CD4-positive, alpha-beta T cell (primary cell): ENCODE measurements at regions not wholly inside any gene's neighbourhood (a gene's known extent, or its start where the extent isn't known, plus 50 kb on each side); places are given as distances from the start of the nearest gene placed in this dataset.

ENCODE experiments used
- ATAC-seq: fragments of 200-7000 bp; cut with Tn5 transposase; one replicate; pipeline ENCODE4 v1.10.0; 2022; ENCODE audit warnings: mild to moderate bottlenecking; ENCODE audit not compliant: poor library complexity
- CTCF ChIA-PET: fragments of 350-600 bp; sonication (Branson Sonifier 250); formaldehyde crosslinking; loops from one replicate; lab custom pipeline; 2021; ENCODE audit warnings: antibody characterized with exemption, inconsistent platforms; lab: Charles Lee
- POLR2A ChIA-PET: fragments of 350-600 bp; sonication (Branson Sonifier 250); formaldehyde crosslinking; loops from one replicate; lab custom pipeline; 2021; ENCODE audit warnings: antibody characterized with exemption, inconsistent platforms; lab: Charles Lee
- DNase-seq, 14 experiments: peaks; one replicate each; pipeline ENCODE4 v3.0.0-alpha.2; 2013 to 2020; ENCODE audit warnings: mixed read lengths in 2 of 14
- H3K27ac ChIP-seq, 2 donors: one replicate each; pipeline versions ENCODE4 v1.5.1 to v1.7.0; 2013; ENCODE audit warnings: low read length in 2 of 2, low read depth in 1 of 2, mild to moderate bottlenecking in 1 of 2
- H3K27me3 ChIP-seq, 2 experiments: 1 replicate in 1 of 2; 2 replicates in 1 of 2; pipeline versions ENCODE4 v1.6.1 to v1.7.0; 2013; ENCODE audit warnings: low read length in 2 of 2, control low read depth in 1 of 2, mild to moderate bottlenecking in 1 of 2, moderate library complexity in 1 of 2; ENCODE audit not compliant: insufficient read depth in 2 of 2, control insufficient read depth in 1 of 2
- H3K36me3 ChIP-seq: one replicate; pipeline ENCODE4 v1.6.1; 2013; ENCODE audit warnings: low read length, control low read depth; ENCODE audit not compliant: insufficient read depth
- H3K4me1 ChIP-seq: one replicate; pipeline ENCODE4 v1.6.1; 2013; ENCODE audit warnings: low read length, control low read depth; ENCODE audit not compliant: insufficient read depth
- H3K4me3 ChIP-seq: one replicate; pipeline ENCODE4 v1.5.1; 2013; ENCODE audit warnings: mild to moderate bottlenecking, low read length, moderate library complexity
- H3K9me3 ChIP-seq, 2 experiments: 1 replicate in 1 of 2; 2 replicates in 1 of 2; pipeline versions ENCODE4 v1.6.1 to v1.7.0; 2013; ENCODE audit warnings: low read length in 2 of 2, mild to moderate bottlenecking in 2 of 2, control low read depth in 1 of 2, moderate library complexity in 1 of 2; ENCODE audit not compliant: control insufficient read depth in 1 of 2, insufficient read depth in 1 of 2
- H3K27ac Mint-ChIP-seq: one replicate; pipeline ENCODE4 v1.8.0; 2020; ENCODE audit warnings: mixed read lengths
- H3K27me3 Mint-ChIP-seq: one replicate; pipeline ENCODE4 v1.8.0; 2021; ENCODE audit warnings: mixed read lengths
- H3K36me3 Mint-ChIP-seq: one replicate; pipeline ENCODE4 v1.8.0; 2021; ENCODE audit warnings: low read depth, mixed read lengths
- H3K4me1 Mint-ChIP-seq: one replicate; pipeline ENCODE4 v1.8.0; 2021; ENCODE audit warnings: low read depth, mixed read lengths
- H3K4me3 Mint-ChIP-seq: one replicate; pipeline ENCODE4 v1.8.0; 2020; ENCODE audit warnings: mild to moderate bottlenecking, mixed read lengths
- H3K9me3 Mint-ChIP-seq: one replicate; pipeline ENCODE4 v1.8.0; 2020; ENCODE audit warnings: mixed read lengths
- CTCF ChIP-seq: fragments of 200-600 bp; IDR thresholded peaks from one replicate; pipeline ENCODE4 v1.8.0; 2022; ENCODE audit warnings: antibody characterized with exemption, mild to moderate bottlenecking
- intact Hi-C, 2 experiments: fragments of 100-400 bp; cut with DNase I in 1 of 2; cut with micrococcal nuclease in 1 of 2; formaldehyde crosslinking; loops; one replicate each; pipeline versions ENCODE4 v1.15.1 to v1.9.0; 2023 to 2025; cut with DNase I, micrococcal nuclease

GRCh38 chr7:152537639-152538038 is 101.8 kb upstream of the KMT2C start:
- Histone ChIP-seq H3K4me3 (no peak overlapping the region), H3K4me1 (no peaks in the 10 kb centered on the region), H3K9me3 (peaks cover 0 to 15% of the 10 kb centered on the region in 2 experiments), H3K27me3 (no peaks in the 10 kb centered on the region), H3K36me3 (no peaks in the 10 kb centered on the region), H3K27ac (no peak overlapping the region)
- POLR2A ChIA-PET: no interaction called here
- Mint-ChIP-seq H3K9me3 (peaks cover 2% of the 10 kb centered on the region), H3K36me3 (no peaks in the 10 kb centered on the region), H3K27me3 (no peaks in the 10 kb centered on the region), H3K4me3 (no peak overlapping the region), H3K4me1 (no peaks in the 10 kb centered on the region), H3K27ac (no peak overlapping the region)
- CTCF ChIA-PET: no interaction called here
- no peak for DNase-seq
- no peak for TF ChIP-seq CTCF
- no peak for ATAC-seq
- intact Hi-C loops: no loop called here

GRCh38 chr7:152528612-152529011 is 92.8 kb upstream of the KMT2C start:
- Histone ChIP-seq H3K27ac (no peak overlapping the region), H3K4me3 (no peak overlapping the region), H3K27me3 (no peaks in the 10 kb centered on the region), H3K36me3 (no peaks in the 10 kb centered on the region), H3K9me3 (peaks cover 0 to 14% of the 10 kb centered on the region in 2 experiments), H3K4me1 (no peaks in the 10 kb centered on the region)
- H3K27me3 Mint-ChIP-seq: no peaks in the 10 kb centered on the region
- CTCF ChIA-PET: interaction anchor here (0.7 kb wide), 1 partner anchor 181 kb away, joined by 3 read pairs; no protein-coding TSS in a partner anchor
- ATAC-seq (no peak), DNase-seq (no peak)
- H3K36me3 Mint-ChIP-seq: no peaks in the 10 kb centered on the region
- no peak overlapping the region for H3K27ac Mint-ChIP-seq
- H3K4me1 Mint-ChIP-seq: no peaks in the 10 kb centered on the region
- H3K9me3 Mint-ChIP-seq: no peaks in the 10 kb centered on the region
- TF ChIP-seq CTCF: no peak
- H3K4me3 Mint-ChIP-seq: no peak overlapping the region
- POLR2A ChIA-PET: no interaction called here
- intact Hi-C loops: no loop called here

- intact Hi-C loops: no loop called here
- H3K27ac ChIP-seq: no peak overlapping the region
- Mint-ChIP-seq H3K27ac (no peak overlapping the region), H3K36me3 (no peaks in the 10 kb centered on the region), H3K9me3 (no peaks in the 10 kb centered on the region), H3K4me3 (no peak overlapping the region), H3K27me3 (no peaks in the 10 kb centered on the region), H3K4me1 (no peaks in the 10 kb centered on the region)
- H3K4me3 ChIP-seq: no peak overlapping the region
- peaks cover 0 to 5% of the 10 kb centered on the region in 2 experiments for H3K9me3 ChIP-seq
- no peaks in the 10 kb centered on the region for H3K27me3 ChIP-seq
- DNase-seq (no peak), ATAC-seq (no peak)
- no peak for TF ChIP-seq CTCF
- CTCF ChIA-PET: no interaction called here
- H3K36me3 ChIP-seq: no peaks in the 10 kb centered on the region
- peaks cover 1% of the 10 kb centered on the region for H3K4me1 ChIP-seq
- POLR2A ChIA-PET: no interaction called here
Measured at GRCh38 chr7:152527610-152528032, 91.8 kb upstream of the KMT2C start.
